ENCODE measurements at regions not wholly inside any gene's neighbourhood (a gene's known extent, or its start where the extent isn't known, plus 50 kb on each side); places are given as distances from the start of the nearest gene placed in this dataset.

GRCh38 chr18:72339976-72340375, 204.2 kb downstream of the CBLN2 start:
- no peak overlapping the region for H3K27ac ChIP-seq
- no peak for TF ChIP-seq CTCF (conservative IDR thresholded peaks at IDR 0.05; ENCODE audit: low read depth)
- ChIA-PET POLR2A (ENCODE audit: low non-redundant PET) (no interaction called here), CTCF (no interaction called here)
- no peak for DNase-seq (ENCODE audit: low spot score)

- no peak for TF ChIP-seq CTCF (conservative IDR thresholded peaks at IDR 0.05; ENCODE audit: low read depth)
These were observed 207.4 kb downstream of the CBLN2 start for GRCh38 chr18:72336786-72337185.

GRCh38 chr18:72329533-72329932, 214.6 kb downstream of the CBLN2 start:
- TF ChIP-seq CTCF (conservative IDR thresholded peaks at IDR 0.05; ENCODE audit: low read depth) = no peak
- no peak for DNase-seq (ENCODE audit: low spot score)
- H3K27ac ChIP-seq = no peak overlapping the region
- POLR2A ChIA-PET (ENCODE audit: low non-redundant PET) = no interaction called here
- CTCF ChIA-PET = no interaction called here

More at GRCh38 chr18:72336786-72337185, 207.4 kb downstream of the CBLN2 start:
- no peak for DNase-seq (ENCODE audit: low spot score)
- ChIA-PET POLR2A (ENCODE audit: low non-redundant PET) (no interaction called here), CTCF (no interaction called here)
- no peak overlapping the region for H3K27ac ChIP-seq

GRCh38 chr18:72325307-72325706, 218.8 kb downstream of the CBLN2 start:
- ChIA-PET POLR2A (ENCODE audit: low non-redundant PET) (no interaction called here), CTCF (no interaction called here)
- DNase-seq (ENCODE audit: low spot score) = no peak
- TF ChIP-seq CTCF (conservative IDR thresholded peaks at IDR 0.05; ENCODE audit: low read depth) = no peak
- H3K27ac ChIP-seq = no peak overlapping the region

GRCh38 chr18:72324677-72325076, 219.5 kb downstream of the CBLN2 start:
- H3K27ac ChIP-seq = no peak overlapping the region
- DNase-seq (ENCODE audit: low spot score) = no peak
- ChIA-PET CTCF (no interaction called here), POLR2A (ENCODE audit: low non-redundant PET) (no interaction called here)
- no peak for TF ChIP-seq CTCF (conservative IDR thresholded peaks at IDR 0.05; ENCODE audit: low read depth)

- no peak overlapping the region for H3K27ac ChIP-seq
- no peak for DNase-seq (ENCODE audit: low spot score)
- CTCF ChIA-PET = no interaction called here
- TF ChIP-seq CTCF (conservative IDR thresholded peaks at IDR 0.05; ENCODE audit: low read depth) = no peak
- POLR2A ChIA-PET (ENCODE audit: low non-redundant PET) = no interaction called here
These were observed 227.6 kb downstream of the CBLN2 start for GRCh38 chr18:72316497-72316896.
